Activated CD8-positive, alpha-beta T cell treated with anti-CD3 and anti-CD28 coated beads for 36 hours (primary cell): ENCODE measurements at regions not wholly inside any gene's neighbourhood (a gene's known extent, or its start where the extent isn't known, plus 50 kb on each side); places are given as distances from the start of the nearest gene placed in this dataset.

Experiments used
- ATAC-seq: fragments of 200-7000 bp; cut with Tn5 transposase; one replicate; pipeline ENCODE4 v1.10.0; 2021; ENCODE audit warnings: mild to moderate bottlenecking, moderate library complexity
- CTCF ChIA-PET: fragments of 350-600 bp; sonication (Branson Sonifier 250); formaldehyde crosslinking; loops from one replicate; lab custom pipeline; 2021; ENCODE audit warnings: antibody characterized with exemption; lab: Charles Lee
- POLR2A ChIA-PET: fragments of 350-600 bp; sonication (Branson Sonifier 250); formaldehyde crosslinking; loops from one replicate; lab custom pipeline; 2021; ENCODE audit warnings: antibody characterized with exemption; lab: Charles Lee
- DNase-seq: peaks from one replicate; pipeline ENCODE4 v3.0.0-alpha.2; 2020
- H3K27ac Mint-ChIP-seq: one replicate; pipeline ENCODE4 v1.8.0; 2021; ENCODE audit warnings: mild to moderate bottlenecking, mixed read lengths
- H3K27me3 Mint-ChIP-seq: one replicate; pipeline ENCODE4 v1.8.0; 2021; ENCODE audit warnings: mixed read lengths
- H3K36me3 Mint-ChIP-seq: one replicate; pipeline ENCODE4 v1.8.0; 2021; ENCODE audit warnings: low read depth, mixed read lengths
- H3K4me1 Mint-ChIP-seq: one replicate; pipeline ENCODE4 v1.8.0; 2021; ENCODE audit warnings: low read depth, mixed read lengths
- H3K4me3 Mint-ChIP-seq: one replicate; pipeline ENCODE4 v1.8.0; 2021; ENCODE audit warnings: mild to moderate bottlenecking, moderate library complexity, mixed read lengths
- H3K9me3 Mint-ChIP-seq: one replicate; pipeline ENCODE4 v1.8.0; 2021; ENCODE audit warnings: mixed read lengths
- CTCF ChIP-seq: fragments of 200-600 bp; IDR thresholded peaks from one replicate; pipeline ENCODE4 v1.8.0; 2022; ENCODE audit warnings: antibody characterized with exemption, mild to moderate bottlenecking
- intact Hi-C: fragments of 100-400 bp; cut with micrococcal nuclease; formaldehyde crosslinking; loops from one replicate; pipeline ENCODE4 v1.10.0; 2022

- DNase-seq (no peak), ATAC-seq (no peak)
- no peak for TF ChIP-seq CTCF
- H3K4me1 Mint-ChIP-seq = no peaks in the 10 kb centered on the region
- ChIA-PET POLR2A (no interaction called here), CTCF (no interaction called here)
- H3K4me3 Mint-ChIP-seq = no peak overlapping the region
- no peaks in the 10 kb centered on the region for H3K27me3 Mint-ChIP-seq
- H3K36me3 Mint-ChIP-seq = no peaks in the 10 kb centered on the region
- intact Hi-C loops = no loop called here
- no peak overlapping the region for H3K27ac Mint-ChIP-seq
- peaks cover 18% of the 10 kb centered on the region for H3K9me3 Mint-ChIP-seq
Measured at GRCh38 chr7:68309806-68310205, 1288.5 kb upstream of the AUTS2 start.

GRCh38 chr7:68311958-68312357 is 1286.3 kb upstream of the AUTS2 start:
- no peak for ATAC-seq
- no peak overlapping the region for H3K4me3 Mint-ChIP-seq
- H3K36me3 Mint-ChIP-seq = no peaks in the 10 kb centered on the region
- no peaks in the 10 kb centered on the region for H3K27me3 Mint-ChIP-seq
- H3K4me1 Mint-ChIP-seq = no peaks in the 10 kb centered on the region
- POLR2A ChIA-PET = interaction anchor here (0.6 kb wide), 1 partner anchor 1693 kb away, joined by 3 read pairs; no protein-coding TSS in a partner anchor
- intact Hi-C loops = no loop called here
- no peak for DNase-seq
- no peak overlapping the region for H3K27ac Mint-ChIP-seq
- H3K9me3 Mint-ChIP-seq = peaks cover 15% of the 10 kb centered on the region
- no peak for TF ChIP-seq CTCF
- CTCF ChIA-PET = no interaction called here

GRCh38 chr7:68313806-68314205 is 1284.5 kb upstream of the AUTS2 start:
- no peak overlapping the region for H3K27ac Mint-ChIP-seq
- ATAC-seq = no peak
- TF ChIP-seq CTCF = no peak
- no peaks in the 10 kb centered on the region for H3K27me3 Mint-ChIP-seq
- intact Hi-C loops = no loop called here
- H3K9me3 Mint-ChIP-seq = peaks cover 11% of the 10 kb centered on the region
- no peaks in the 10 kb centered on the region for H3K36me3 Mint-ChIP-seq
- H3K4me1 Mint-ChIP-seq = no peaks in the 10 kb centered on the region
- no peak for DNase-seq
- no peak overlapping the region for H3K4me3 Mint-ChIP-seq
- POLR2A ChIA-PET = no interaction called here
- CTCF ChIA-PET = no interaction called here

GRCh38 chr7:68314208-68314607 is 1284.1 kb upstream of the AUTS2 start:
- H3K4me1 Mint-ChIP-seq = no peaks in the 10 kb centered on the region
- TF ChIP-seq CTCF = no peak
- H3K9me3 Mint-ChIP-seq = peaks cover 11% of the 10 kb centered on the region
- POLR2A ChIA-PET = no interaction called here
- no peak for DNase-seq
- CTCF ChIA-PET = no interaction called here
- intact Hi-C loops = no loop called here
- no peak for ATAC-seq
- no peak overlapping the region for H3K4me3 Mint-ChIP-seq
- no peak overlapping the region for H3K27ac Mint-ChIP-seq
- H3K27me3 Mint-ChIP-seq = no peaks in the 10 kb centered on the region
- H3K36me3 Mint-ChIP-seq = no peaks in the 10 kb centered on the region

GRCh38 chr7:68317476-68317875 is 1280.8 kb upstream of the AUTS2 start:
- ATAC-seq = no peak
- intact Hi-C loops = no loop called here
- H3K27me3 Mint-ChIP-seq = no peaks in the 10 kb centered on the region
- peaks cover 6% of the 10 kb centered on the region for H3K9me3 Mint-ChIP-seq
- H3K27ac Mint-ChIP-seq = no peak overlapping the region
- no peak overlapping the region for H3K4me3 Mint-ChIP-seq
- ChIA-PET POLR2A (no interaction called here), CTCF (no interaction called here)
- H3K36me3 Mint-ChIP-seq = no peaks in the 10 kb centered on the region
- no peak for DNase-seq
- no peaks in the 10 kb centered on the region for H3K4me1 Mint-ChIP-seq
- no peak for TF ChIP-seq CTCF
